GM06990 (cell line): ENCODE measurements at regions not wholly inside any gene's neighbourhood (a gene's known extent, or its start where the extent isn't known, plus 50 kb on each side); places are given as distances from the start of the nearest gene placed in this dataset.

Source experiments
- DNase-seq: peaks from one replicate; pipeline ENCODE4 v3.0.0-alpha.2; 2011; ENCODE audit not compliant: insufficient read length; ENCODE audit errors: extremely low read depth
- H3K27me3 ChIP-seq: replicated peaks from 2 replicates; pipeline ENCODE4 v1.6.0; 2011; ENCODE audit warnings: low read length; ENCODE audit not compliant: control insufficient read depth, insufficient read depth
- H3K36me3 ChIP-seq: 2 replicates; pipeline ENCODE4 v1.5.1; 2011; ENCODE audit warnings: low read length; ENCODE audit not compliant: control insufficient read depth, insufficient read depth
- H3K4me3 ChIP-seq: replicated peaks from 2 replicates; pipeline ENCODE4 v1.5.1; 2011; ENCODE audit warnings: low read depth, mild to moderate bottlenecking, control low read depth, low read length
- CTCF ChIP-seq: IDR thresholded peaks from 2 replicates; pipeline ENCODE4 v1.5.1; 2011; ENCODE audit warnings: low read length, control low read depth, mild to moderate bottlenecking, inconsistent platforms; ENCODE audit not compliant: insufficient read depth, poor library complexity, severe bottlenecking

GRCh38 chr1:5373281-5373680 lies 618.9 kb downstream of the NPHP4 start:
- TF ChIP-seq CTCF: no peak
- no peak for DNase-seq
- Histone ChIP-seq H3K36me3 (no peaks in the 10 kb centered on the region), H3K27me3 (no peaks in the 10 kb centered on the region), H3K4me3 (no peak overlapping the region)

GRCh38 chr1:5371270-5371669 lies 621.0 kb downstream of the NPHP4 start:
- no peaks in the 10 kb centered on the region for H3K27me3 ChIP-seq
- no peaks in the 10 kb centered on the region for H3K36me3 ChIP-seq
- TF ChIP-seq CTCF: no peak
- DNase-seq: no peak
- no peak overlapping the region for H3K4me3 ChIP-seq

DNA sequence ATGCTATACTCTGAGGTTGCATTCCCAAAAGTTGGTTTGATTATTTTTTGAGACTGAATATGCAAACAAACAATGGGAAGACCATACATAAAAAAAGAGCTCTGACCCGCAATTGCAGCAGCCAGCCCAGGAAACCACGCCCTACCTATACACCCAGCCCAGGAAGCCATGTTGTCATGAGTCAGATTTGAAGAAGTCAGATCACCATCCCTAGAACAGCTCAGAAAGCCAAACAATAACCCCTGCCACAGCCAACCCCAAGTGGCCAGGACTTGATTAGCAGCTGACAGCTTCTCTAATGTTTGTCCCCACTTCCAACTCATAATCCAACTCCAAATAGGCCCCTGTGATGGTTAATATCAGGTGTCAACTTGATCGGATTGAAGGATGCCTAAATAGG lies 621.9 kb downstream of the NPHP4 start:
- no peak for DNase-seq
- Histone ChIP-seq H3K36me3 (no peaks in the 10 kb centered on the region), H3K4me3 (no peak overlapping the region), H3K27me3 (no peaks in the 10 kb centered on the region)
- TF ChIP-seq CTCF: no peak

GRCh38 chr1:5369223-5369622 lies 623.0 kb downstream of the NPHP4 start:
- no peaks in the 10 kb centered on the region for H3K27me3 ChIP-seq
- DNase-seq: no peak
- no peaks in the 10 kb centered on the region for H3K36me3 ChIP-seq
- H3K4me3 ChIP-seq: no peak overlapping the region
- TF ChIP-seq CTCF: no peak

GRCh38 chr1:5368201-5368600 lies 624.0 kb downstream of the NPHP4 start:
- no peaks in the 10 kb centered on the region for H3K36me3 ChIP-seq
- H3K4me3 ChIP-seq: no peak overlapping the region
- H3K27me3 ChIP-seq: no peaks in the 10 kb centered on the region
- DNase-seq: no peak
- TF ChIP-seq CTCF: no peak

DNA sequence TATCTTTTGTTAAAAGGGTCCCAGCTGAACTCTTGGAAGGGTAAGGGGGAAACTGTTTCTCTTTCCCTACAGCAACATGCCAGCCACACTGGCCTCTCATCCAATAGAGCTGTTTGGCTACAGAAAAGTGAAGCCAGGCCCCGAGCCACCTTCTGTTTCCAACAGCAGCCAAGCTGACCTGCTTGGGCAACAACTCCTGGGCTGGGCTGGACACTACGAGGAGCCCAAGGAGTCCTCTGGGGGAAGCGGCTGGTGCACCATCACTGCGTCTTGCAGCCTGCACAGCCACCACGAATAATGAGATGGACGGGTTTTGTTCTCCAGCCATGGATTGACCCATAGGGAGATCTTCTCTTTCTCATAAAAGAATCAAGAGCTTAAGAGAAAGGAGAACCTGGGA lies 624.9 kb downstream of the NPHP4 start:
- no peak overlapping the region for H3K4me3 ChIP-seq
- DNase-seq: no peak
- TF ChIP-seq CTCF: no peak
- no peaks in the 10 kb centered on the region for H3K27me3 ChIP-seq
- H3K36me3 ChIP-seq: no peaks in the 10 kb centered on the region
